Activated CD4-positive, alpha-beta T cell treated with anti-CD3 and anti-CD28 coated beads, Interleukin-2, amount 10 ng/mL, durations not matched to agents 7 days and 5 days (primary cell): ENCODE measurements at regions not wholly inside any gene's neighbourhood (a gene's known extent, or its start where the extent isn't known, plus 50 kb on each side); places are given as distances from the start of the nearest gene placed in this dataset.

Source experiments
- CTCF ChIA-PET: fragments of 350-600 bp; sonication (Branson Sonifier 250); formaldehyde crosslinking; loops from one replicate; lab custom pipeline; 2021; ENCODE audit warnings: antibody characterized with exemption; lab: Charles Lee
- POLR2A ChIA-PET: fragments of 350-600 bp; sonication (Branson Sonifier 250); formaldehyde crosslinking; loops from one replicate; lab custom pipeline; 2021; ENCODE audit warnings: antibody characterized with exemption; lab: Charles Lee
- DNase-seq: peaks from one replicate; pipeline ENCODE4 v3.0.0-alpha.2; 2020
- H3K27ac Mint-ChIP-seq: one replicate; pipeline ENCODE4 v1.8.0; 2021; ENCODE audit warnings: mild to moderate bottlenecking, moderate library complexity, mixed read lengths
- H3K27me3 Mint-ChIP-seq: one replicate; pipeline ENCODE4 v1.8.0; 2021; ENCODE audit warnings: mixed read lengths
- H3K36me3 Mint-ChIP-seq: one replicate; pipeline ENCODE4 v1.8.0; 2021; ENCODE audit warnings: low read depth, mixed read lengths
- H3K4me1 Mint-ChIP-seq: one replicate; pipeline ENCODE4 v1.8.0; 2021; ENCODE audit warnings: mixed read lengths
- H3K4me3 Mint-ChIP-seq: one replicate; pipeline ENCODE4 v1.8.0; 2021; ENCODE audit warnings: mild to moderate bottlenecking, moderate library complexity, mixed read lengths
- H3K9me3 Mint-ChIP-seq: one replicate; pipeline ENCODE4 v1.8.0; 2021; ENCODE audit warnings: mixed read lengths

DNA sequence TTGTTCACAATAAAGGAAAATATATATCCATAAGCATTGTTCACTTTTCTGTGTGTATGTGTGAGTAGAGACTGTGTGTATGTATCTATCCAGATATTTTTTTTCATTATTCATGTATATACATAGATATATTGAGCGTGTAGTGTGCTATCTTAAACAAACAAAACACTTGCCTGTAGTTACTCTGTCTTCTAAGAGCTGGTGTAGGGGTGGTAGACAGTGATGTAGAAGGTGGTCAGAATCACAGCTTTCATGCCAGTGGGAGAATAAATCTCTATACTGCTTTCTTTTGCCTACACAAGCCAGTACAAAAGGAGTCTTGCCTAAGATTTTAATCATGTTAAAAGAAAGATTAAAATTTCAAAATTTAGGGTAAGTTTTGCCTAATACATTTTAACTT lies 122.0 kb downstream of the UCHL5 start:
- no peak for DNase-seq
- ChIA-PET CTCF (interaction anchor here (0.9 kb wide), 1 partner anchor 130 kb away, joined by 4 read pairs; no protein-coding TSS in a partner anchor), POLR2A (no interaction called here)
- H3K36me3 Mint-ChIP-seq: no peaks in the 10 kb centered on the region
- H3K4me3 Mint-ChIP-seq: no peak overlapping the region
- H3K27ac Mint-ChIP-seq: no peak overlapping the region
- H3K9me3 Mint-ChIP-seq: peaks cover 2% of the 10 kb centered on the region
- peaks cover 17% of the 10 kb centered on the region for H3K4me1 Mint-ChIP-seq
- H3K27me3 Mint-ChIP-seq: no peaks in the 10 kb centered on the region

- ChIA-PET CTCF (interaction anchor here (1.2 kb wide), 1 partner anchor 13 kb away, joined by 3 read pairs; no protein-coding TSS in a partner anchor), POLR2A (no interaction called here)
- no peak overlapping the region for H3K4me3 Mint-ChIP-seq
- DNase-seq: no peak
- no peaks in the 10 kb centered on the region for H3K36me3 Mint-ChIP-seq
- H3K4me1 Mint-ChIP-seq: peaks cover 13% of the 10 kb centered on the region
- no peaks in the 10 kb centered on the region for H3K27me3 Mint-ChIP-seq
- H3K27ac Mint-ChIP-seq: no peak overlapping the region
- H3K9me3 Mint-ChIP-seq: peaks cover 2% of the 10 kb centered on the region
Measured at GRCh38 chr1:192939440-192939839, 119.7 kb downstream of the UCHL5 start.

DNA sequence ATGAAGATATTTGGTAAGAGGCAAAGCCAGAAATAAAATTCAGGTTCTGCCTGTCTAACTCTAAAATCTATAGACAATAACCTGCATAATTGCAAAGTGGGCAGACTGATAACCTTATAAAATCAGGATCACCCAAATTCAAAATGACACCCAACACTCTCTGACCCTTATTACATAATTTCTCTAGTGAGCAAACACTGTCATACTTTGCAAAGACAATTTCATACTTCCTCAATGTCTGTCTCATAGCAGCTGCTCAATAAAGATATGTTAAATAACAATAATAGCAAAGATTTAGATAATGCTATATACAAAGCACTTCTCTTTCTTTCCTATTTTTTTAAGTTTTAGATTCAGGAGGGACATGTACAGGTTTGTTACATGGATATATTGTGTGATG lies 118.5 kb downstream of the UCHL5 start:
- Mint-ChIP-seq H3K27ac (no peak overlapping the region), H3K4me1 (peaks cover 13% of the 10 kb centered on the region), H3K9me3 (peaks cover 2% of the 10 kb centered on the region), H3K4me3 (no peak overlapping the region), H3K36me3 (no peaks in the 10 kb centered on the region), H3K27me3 (no peaks in the 10 kb centered on the region)
- POLR2A ChIA-PET: no interaction called here
- CTCF ChIA-PET: interaction anchor here (1.2 kb wide), 1 partner anchor 12 kb away, joined by 3 read pairs; no protein-coding TSS in a partner anchor
- DNase-seq: no peak

DNA sequence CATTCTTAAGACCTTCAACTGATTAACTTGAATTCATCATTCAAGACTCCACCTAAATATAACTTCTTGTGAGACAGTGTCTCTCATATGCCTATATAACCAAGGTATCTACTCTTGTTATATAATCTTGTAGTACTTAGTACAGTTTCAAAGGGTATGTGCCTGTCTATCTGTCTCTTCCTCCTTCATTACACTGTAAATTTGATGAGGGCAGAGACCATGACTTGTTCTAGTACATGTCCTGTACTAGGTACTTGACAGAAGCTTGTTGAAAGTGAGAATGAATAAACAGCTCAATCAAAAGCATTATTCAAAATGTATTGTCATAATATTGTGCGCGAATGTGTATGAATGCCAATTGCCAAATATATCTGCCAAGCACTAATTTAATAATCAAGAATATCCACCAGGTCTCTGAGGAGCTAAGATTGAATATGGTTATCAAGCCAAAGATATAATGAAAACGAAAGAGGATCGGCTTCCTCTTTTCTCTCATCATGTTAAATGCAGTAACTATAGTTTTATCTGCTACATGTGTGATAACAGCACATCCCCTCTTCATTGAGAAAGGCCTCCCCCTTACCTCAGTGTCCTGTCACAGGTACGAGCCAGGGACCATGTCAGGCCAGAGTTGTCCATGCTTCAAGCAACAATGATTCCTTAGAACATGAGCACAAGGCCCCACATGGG lies 117.3 kb downstream of the UCHL5 start:
- ChIA-PET POLR2A (no interaction called here), CTCF (interaction anchor here (0.9 kb wide), 1 partner anchor 9 kb away, joined by 3 read pairs; no protein-coding TSS in a partner anchor)
- Mint-ChIP-seq H3K27ac (no peak overlapping the region), H3K27me3 (no peaks in the 10 kb centered on the region), H3K4me1 (peaks cover 1% of the 10 kb centered on the region), H3K9me3 (no peaks in the 10 kb centered on the region), H3K36me3 (no peaks in the 10 kb centered on the region), H3K4me3 (no peak overlapping the region)
- no peak for DNase-seq

- POLR2A ChIA-PET: no interaction called here
- Mint-ChIP-seq H3K27ac (no peak overlapping the region), H3K4me3 (no peak overlapping the region), H3K27me3 (no peaks in the 10 kb centered on the region), H3K36me3 (no peaks in the 10 kb centered on the region), H3K4me1 (no peaks in the 10 kb centered on the region), H3K9me3 (no peaks in the 10 kb centered on the region)
- CTCF ChIA-PET: no interaction called here
- DNase-seq: no peak
Measured at GRCh38 chr1:192943108-192943507, 116.1 kb downstream of the UCHL5 start.

- Mint-ChIP-seq H3K27ac (no peak overlapping the region), H3K4me3 (no peak overlapping the region), H3K4me1 (no peaks in the 10 kb centered on the region), H3K36me3 (no peaks in the 10 kb centered on the region), H3K9me3 (no peaks in the 10 kb centered on the region), H3K27me3 (no peaks in the 10 kb centered on the region)
- CTCF ChIA-PET: no interaction called here
- no peak for DNase-seq
- POLR2A ChIA-PET: no interaction called here
Measured at GRCh38 chr1:192943522-192943921, 115.6 kb downstream of the UCHL5 start.

DNA sequence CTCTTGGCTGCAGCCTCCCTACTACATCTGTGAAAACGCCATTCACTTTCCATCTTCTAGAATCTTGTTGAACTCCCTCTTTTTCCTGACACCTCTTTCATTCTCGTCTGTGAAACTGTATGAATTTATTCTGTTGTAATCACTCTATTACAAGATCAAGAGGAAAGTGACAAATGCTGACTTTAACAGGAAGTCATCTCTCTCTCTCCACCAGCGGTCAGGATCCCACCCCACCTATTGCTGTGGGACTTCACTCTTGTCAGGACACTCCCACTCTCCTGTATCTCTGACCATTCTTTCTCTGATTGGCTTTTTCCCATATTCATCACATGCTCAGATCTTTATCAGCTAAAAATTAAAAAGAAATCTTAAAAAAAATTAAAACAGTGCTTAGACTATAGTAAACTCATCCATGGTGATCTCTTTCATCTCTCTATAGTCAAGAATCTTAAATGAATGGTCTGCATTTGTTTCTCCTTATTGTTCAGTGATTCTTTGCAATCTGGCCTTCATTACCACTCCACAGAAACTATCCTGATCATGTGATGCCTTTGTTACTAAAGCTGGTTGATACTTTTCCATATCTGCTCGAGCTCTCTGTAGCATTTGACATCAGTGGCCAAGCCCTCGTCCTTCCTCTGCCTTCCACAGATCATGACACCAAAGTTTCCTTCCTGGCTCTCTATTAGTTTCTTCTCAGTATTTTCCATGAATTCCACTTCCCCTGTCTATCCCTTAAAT lies 113.6 kb downstream of the UCHL5 start:
- H3K27ac Mint-ChIP-seq: no peak overlapping the region

GRCh38 chr1:192949783-192950182 lies 109.4 kb downstream of the UCHL5 start:
- Mint-ChIP-seq H3K36me3 (no peaks in the 10 kb centered on the region), H3K4me3 (no peak overlapping the region), H3K27ac (no peak overlapping the region), H3K27me3 (no peaks in the 10 kb centered on the region), H3K9me3 (no peaks in the 10 kb centered on the region), H3K4me1 (no peaks in the 10 kb centered on the region)
- ChIA-PET CTCF (interaction anchor here (1.1 kb wide), 1 partner anchor 8 kb away, joined by 3 read pairs; no protein-coding TSS in a partner anchor), POLR2A (no interaction called here)
- no peak for DNase-seq

More for the DNA sequence above, 113.6 kb downstream of the UCHL5 start:
- H3K27me3 Mint-ChIP-seq: no peaks in the 10 kb centered on the region
- no peaks in the 10 kb centered on the region for H3K9me3 Mint-ChIP-seq
- H3K4me1 Mint-ChIP-seq: no peaks in the 10 kb centered on the region
- CTCF ChIA-PET: interaction anchor here (0.6 to 1.0 kb wide), 2 partner anchors 11 to 21 kb away, joined by 3 read pairs; no protein-coding TSS in a partner anchor
- DNase-seq: no peak
- H3K4me3 Mint-ChIP-seq: no peak overlapping the region
- no peaks in the 10 kb centered on the region for H3K36me3 Mint-ChIP-seq
- POLR2A ChIA-PET: no interaction called here

- no peaks in the 10 kb centered on the region for H3K27me3 Mint-ChIP-seq
- H3K27ac Mint-ChIP-seq: no peak overlapping the region
- no peak for DNase-seq
- H3K4me3 Mint-ChIP-seq: no peak overlapping the region
- no peaks in the 10 kb centered on the region for H3K36me3 Mint-ChIP-seq
- POLR2A ChIA-PET: no interaction called here
- H3K9me3 Mint-ChIP-seq: no peaks in the 10 kb centered on the region
- no peaks in the 10 kb centered on the region for H3K4me1 Mint-ChIP-seq
- CTCF ChIA-PET: interaction anchor here (1.1 to 1.2 kb wide), 2 partner anchors 10 to 20 kb away, joined by 3 read pairs; no protein-coding TSS in a partner anchor
Measured at GRCh38 chr1:192950926-192951325, 108.2 kb downstream of the UCHL5 start.

GRCh38 chr1:192951691-192952460 lies 107.3 kb downstream of the UCHL5 start:
- no peaks in the 10 kb centered on the region for H3K36me3 Mint-ChIP-seq
- H3K4me3 Mint-ChIP-seq: no peak overlapping the region
- ChIA-PET CTCF (interaction anchor here (0.6 to 1.2 kb wide), 4 partner anchors 12 to 139 kb away, joined by 3 read pairs; no protein-coding TSS in a partner anchor), POLR2A (no interaction called here)
- DNase-seq: no peak
- no peak overlapping the region for H3K27ac Mint-ChIP-seq
- H3K27me3 Mint-ChIP-seq: no peaks in the 10 kb centered on the region
- H3K9me3 Mint-ChIP-seq: no peaks in the 10 kb centered on the region
- no peaks in the 10 kb centered on the region for H3K4me1 Mint-ChIP-seq

- no peaks in the 10 kb centered on the region for H3K36me3 Mint-ChIP-seq
Measured at GRCh38 chr1:192952646-192953045, 106.5 kb downstream of the UCHL5 start.

GRCh38 chr1:192954705-192955265 lies 104.4 kb downstream of the UCHL5 start:
- POLR2A ChIA-PET: no interaction called here
- Mint-ChIP-seq H3K4me1 (no peaks in the 10 kb centered on the region), H3K27me3 (no peaks in the 10 kb centered on the region), H3K27ac (no peak overlapping the region), H3K4me3 (no peak overlapping the region), H3K36me3 (no peaks in the 10 kb centered on the region), H3K9me3 (no peaks in the 10 kb centered on the region)
- CTCF ChIA-PET: interaction anchor here (0.5 to 1.5 kb wide), 2 partner anchors 8 to 22 kb away, joined by 3 read pairs; no protein-coding TSS in a partner anchor
- DNase-seq: no peak

More at GRCh38 chr1:192952646-192953045, 106.5 kb downstream of the UCHL5 start:
- Mint-ChIP-seq H3K27ac (no peak overlapping the region), H3K4me1 (no peaks in the 10 kb centered on the region), H3K27me3 (no peaks in the 10 kb centered on the region), H3K4me3 (no peak overlapping the region), H3K9me3 (no peaks in the 10 kb centered on the region)
- POLR2A ChIA-PET: no interaction called here
- CTCF ChIA-PET: interaction anchor here (1.2 kb wide), 1 partner anchor 13 kb away, joined by 3 read pairs; no protein-coding TSS in a partner anchor
- no peak for DNase-seq
